Nephron (organoid): ENCODE measurements at regions not wholly inside any gene's neighbourhood (a gene's known extent, or its start where the extent isn't known, plus 50 kb on each side); places are given as distances from the start of the nearest gene placed in this dataset.

Source experiments
- H3K27ac Mint-ChIP-seq, 3 experiments: 2 replicates each; pipeline ENCODE4 v1.8.0; 2020; ENCODE audit warnings: mixed read lengths in 3 of 3, mild to moderate bottlenecking in 2 of 3, moderate library complexity in 1 of 3
- H3K27me3 Mint-ChIP-seq: 2 replicates; pipeline ENCODE4 v1.8.0; 2021; ENCODE audit warnings: low read depth, mild to moderate bottlenecking, moderate library complexity, mixed read lengths
- H3K36me3 Mint-ChIP-seq: 2 replicates; pipeline ENCODE4 v1.8.0; 2020; ENCODE audit warnings: low read depth, mixed read lengths
- H3K4me1 Mint-ChIP-seq: 2 replicates; pipeline ENCODE4 v1.8.0; 2020; ENCODE audit warnings: mixed read lengths
- H3K4me3 Mint-ChIP-seq, 3 experiments: 2 replicates each; pipeline ENCODE4 v1.8.0; 2020; ENCODE audit warnings: mild to moderate bottlenecking in 3 of 3, mixed read lengths in 3 of 3, moderate library complexity in 2 of 3
- H3K9me3 Mint-ChIP-seq: 2 replicates; pipeline ENCODE4 v1.8.0; 2020; ENCODE audit warnings: mixed read lengths
- CTCF ChIP-seq, 3 experiments: fragments of 200-600 bp; sonication (generic); IDR thresholded peaks; one replicate each; pipeline ENCODE4 v1.5.0; 2021; ENCODE audit warnings: antibody characterized with exemption in 3 of 3; ENCODE audit not compliant: unreplicated experiment in 3 of 3

GRCh38 chr6:47970826-47971225 lies 140.2 kb downstream of the PTCHD4 start:
- no peak overlapping the region for H3K4me3 Mint-ChIP-seq
- no peak for TF ChIP-seq CTCF (IDR thresholded peaks at IDR 0.05; ENCODE audit: unreplicated experiment in 3 of 3)
- H3K36me3 Mint-ChIP-seq: no peaks in the 10 kb centered on the region
- H3K9me3 Mint-ChIP-seq: no peaks in the 10 kb centered on the region
- no peaks in the 10 kb centered on the region for H3K27me3 Mint-ChIP-seq
- peaks cover 10% of the 10 kb centered on the region for H3K4me1 Mint-ChIP-seq
- peak overlapping the region in 1 of 3 experiments; percentile 16 for H3K27ac Mint-ChIP-seq

GRCh38 chr6:47967843-47968242 lies 143.2 kb downstream of the PTCHD4 start:
- Mint-ChIP-seq H3K9me3 (no peaks in the 10 kb centered on the region), H3K27ac (no peak overlapping the region), H3K4me1 (no peaks in the 10 kb centered on the region), H3K27me3 (no peaks in the 10 kb centered on the region), H3K4me3 (no peak overlapping the region), H3K36me3 (no peaks in the 10 kb centered on the region)
- TF ChIP-seq CTCF (IDR thresholded peaks at IDR 0.05; ENCODE audit: unreplicated experiment in 3 of 3): no peak

GRCh38 chr6:47964969-47965368 lies 146.0 kb downstream of the PTCHD4 start:
- H3K27ac Mint-ChIP-seq: no peak overlapping the region
- no peaks in the 10 kb centered on the region for H3K9me3 Mint-ChIP-seq
- H3K4me1 Mint-ChIP-seq: no peaks in the 10 kb centered on the region
- TF ChIP-seq CTCF (IDR thresholded peaks at IDR 0.05; ENCODE audit: unreplicated experiment in 3 of 3): no peak
- H3K27me3 Mint-ChIP-seq: no peaks in the 10 kb centered on the region
- no peaks in the 10 kb centered on the region for H3K36me3 Mint-ChIP-seq
- H3K4me3 Mint-ChIP-seq: no peak overlapping the region

GRCh38 chr6:47952640-47953039 lies 158.4 kb downstream of the PTCHD4 start:
- Mint-ChIP-seq H3K36me3 (no peaks in the 10 kb centered on the region), H3K4me1 (no peaks in the 10 kb centered on the region), H3K27ac (no peak overlapping the region), H3K27me3 (no peaks in the 10 kb centered on the region), H3K9me3 (no peaks in the 10 kb centered on the region), H3K4me3 (no peak overlapping the region)
- TF ChIP-seq CTCF (IDR thresholded peaks at IDR 0.05; ENCODE audit: unreplicated experiment in 3 of 3): no peak

GRCh38 chr6:47944846-47945245 lies 163.0 kb downstream of the OPN5 start:
- Mint-ChIP-seq H3K27me3 (no peaks in the 10 kb centered on the region), H3K4me3 (no peak overlapping the region), H3K36me3 (no peaks in the 10 kb centered on the region), H3K27ac (no peak overlapping the region), H3K4me1 (no peaks in the 10 kb centered on the region), H3K9me3 (peaks cover 2% of the 10 kb centered on the region)
- no peak for TF ChIP-seq CTCF (IDR thresholded peaks at IDR 0.05; ENCODE audit: unreplicated experiment in 3 of 3)

- Mint-ChIP-seq H3K27ac (no peak overlapping the region), H3K4me1 (no peaks in the 10 kb centered on the region), H3K9me3 (peaks cover 2% of the 10 kb centered on the region), H3K27me3 (no peaks in the 10 kb centered on the region), H3K4me3 (no peak overlapping the region), H3K36me3 (no peaks in the 10 kb centered on the region)
- TF ChIP-seq CTCF (IDR thresholded peaks at IDR 0.05; ENCODE audit: unreplicated experiment in 3 of 3): no peak
These were observed 156.6 kb downstream of the OPN5 start for GRCh38 chr6:47938405-47938804.
